HG03175 (cell line): ENCODE measurements at regions not wholly inside any gene's neighbourhood (a gene's known extent, or its start where the extent isn't known, plus 50 kb on each side); places are given as distances from the start of the nearest gene placed in this dataset.

ENCODE experiments used
- ATAC-seq: cut with Tn5 transposase; IDR thresholded peaks from one replicate; pipeline ENCODE4 v1.9.1; 2021; ENCODE audit warnings: mild to moderate bottlenecking, moderate library complexity; ENCODE audit not compliant: unreplicated experiment

- no peak for ATAC-seq
Observed at GRCh38 chr10:64463406-64463805, 942.2 kb downstream of the REEP3 start.

DNA sequence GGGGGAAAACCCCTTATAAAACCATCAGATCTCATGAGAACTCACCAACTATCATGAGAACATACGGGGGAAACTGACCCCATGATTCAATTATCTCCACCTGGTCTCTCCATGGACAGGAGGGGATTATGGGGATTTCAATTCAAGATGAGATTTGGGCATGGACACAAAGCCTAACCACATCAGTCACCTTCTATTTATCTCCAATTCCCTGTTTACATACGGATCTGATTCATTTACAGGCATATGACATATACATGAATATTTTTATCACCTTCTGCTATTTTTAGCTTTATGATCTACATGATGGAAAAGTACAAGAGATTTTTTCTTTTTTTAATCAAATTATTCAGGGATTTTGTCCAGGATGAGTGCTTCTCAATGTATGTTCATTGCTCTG lies 944.5 kb downstream of the REEP3 start:
- ATAC-seq = no peak

DNA sequence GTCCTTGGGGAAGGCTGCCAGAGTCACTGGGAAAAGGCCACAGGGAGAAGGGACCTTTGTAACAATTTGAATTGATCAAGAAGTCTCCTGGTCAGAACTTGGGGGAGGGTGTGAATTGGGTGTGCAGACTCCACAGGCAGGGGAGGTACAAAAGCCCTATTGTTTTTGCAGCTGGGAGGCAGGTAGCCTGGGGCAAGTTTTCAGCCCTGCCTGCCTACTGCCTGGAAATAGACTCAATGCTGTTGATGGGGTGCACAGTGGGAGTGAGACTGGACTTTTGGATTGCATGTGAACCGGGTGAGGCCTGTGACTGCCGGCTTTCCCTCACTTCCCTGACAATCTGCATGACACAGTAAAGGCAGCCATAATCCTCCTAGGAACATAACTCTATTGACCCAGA lies 947.0 kb downstream of the REEP3 start:
- no peak for ATAC-seq

- no peak for ATAC-seq
Observed at GRCh38 chr10:64476506-64476905, 955.3 kb downstream of the REEP3 start.

- ATAC-seq = no peak
Observed at GRCh38 chr10:64477791-64478190, 956.6 kb downstream of the REEP3 start.

DNA sequence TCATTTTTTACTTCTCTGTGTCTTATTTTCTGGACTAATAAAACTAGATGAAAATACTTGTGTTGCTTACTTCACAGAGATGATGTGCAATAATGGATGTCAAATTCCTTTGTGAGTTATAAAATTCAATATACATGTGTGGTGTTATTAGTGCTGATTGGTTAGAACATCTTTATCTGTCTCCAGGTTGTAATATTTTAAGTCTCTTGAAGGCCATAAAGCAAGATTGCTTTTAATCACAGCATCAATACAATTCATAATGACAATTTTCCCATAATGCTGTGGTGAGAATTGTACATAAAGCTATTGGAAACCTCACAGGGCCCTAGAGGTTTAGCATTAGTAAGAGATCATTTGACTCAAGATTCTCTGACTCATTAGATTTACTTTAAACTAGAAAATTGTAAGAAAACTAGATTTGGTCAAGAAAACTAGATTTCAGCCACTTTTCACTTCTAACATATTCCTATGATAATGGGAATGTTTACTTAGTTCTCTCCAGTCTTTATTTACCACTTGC lies 963.7 kb downstream of the REEP3 start:
- no peak for ATAC-seq

- no peak for ATAC-seq
Observed at GRCh38 chr10:64486149-64486548, 964.9 kb downstream of the REEP3 start.

DNA sequence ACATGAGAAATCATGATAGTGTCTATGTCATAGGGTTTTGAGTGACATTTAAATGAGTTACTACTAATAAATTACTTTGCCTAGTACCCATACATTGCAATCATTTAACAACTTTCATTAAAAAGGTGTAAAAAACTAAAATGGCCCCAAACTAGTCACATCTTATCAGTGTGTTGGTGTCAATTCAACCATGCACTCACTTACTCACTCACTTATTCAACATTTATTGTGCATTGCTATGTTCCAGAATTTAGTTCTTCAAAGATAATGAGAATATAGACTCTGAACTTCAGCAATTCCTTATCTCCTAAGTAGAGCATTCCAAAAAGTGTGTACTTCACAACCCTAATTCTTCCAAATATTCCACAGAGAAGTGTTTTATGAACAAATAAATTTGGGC lies 965.7 kb downstream of the REEP3 start:
- no peak for ATAC-seq

DNA sequence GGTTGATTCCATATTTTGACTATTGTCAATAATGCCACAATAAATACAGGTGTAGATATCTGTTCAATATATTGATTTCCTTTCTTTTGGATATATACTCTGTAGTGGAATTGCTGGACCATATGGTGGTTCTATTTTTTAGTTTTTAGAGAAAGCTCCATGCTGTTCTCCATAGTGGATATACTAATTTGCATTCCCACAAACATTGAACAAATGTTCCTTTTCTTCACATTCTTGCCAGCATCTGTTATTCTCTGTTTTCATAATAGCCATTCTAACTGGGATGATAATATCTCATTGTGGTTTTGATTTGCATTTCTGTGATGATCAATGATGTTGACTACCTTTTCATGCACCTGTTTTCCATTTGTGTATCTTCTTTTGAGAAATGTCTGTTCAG lies 973.7 kb downstream of the REEP3 start:
- ATAC-seq = no peak

DNA sequence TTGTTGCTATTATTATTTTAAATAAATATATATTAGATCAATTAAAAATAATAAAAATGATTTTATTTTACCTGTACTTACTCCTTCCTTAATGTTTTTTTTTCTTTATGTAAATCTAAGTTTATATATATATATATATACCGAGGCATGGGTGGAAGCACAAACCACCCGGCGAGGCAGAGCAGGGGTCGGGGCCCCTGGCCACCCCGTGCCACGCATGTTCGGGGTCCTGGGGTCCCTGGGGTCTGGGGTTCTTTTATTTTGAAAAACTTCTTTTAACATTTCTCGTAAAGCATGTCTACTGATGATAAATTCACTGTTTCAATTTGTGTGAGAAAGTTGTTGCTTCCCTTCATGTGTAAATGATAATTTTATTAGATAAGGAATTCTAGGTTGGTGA lies 976.1 kb downstream of the REEP3 start:
- ATAC-seq = no peak

- ATAC-seq = no peak
Observed at GRCh38 chr10:64501807-64502206, 980.6 kb downstream of the REEP3 start.

DNA sequence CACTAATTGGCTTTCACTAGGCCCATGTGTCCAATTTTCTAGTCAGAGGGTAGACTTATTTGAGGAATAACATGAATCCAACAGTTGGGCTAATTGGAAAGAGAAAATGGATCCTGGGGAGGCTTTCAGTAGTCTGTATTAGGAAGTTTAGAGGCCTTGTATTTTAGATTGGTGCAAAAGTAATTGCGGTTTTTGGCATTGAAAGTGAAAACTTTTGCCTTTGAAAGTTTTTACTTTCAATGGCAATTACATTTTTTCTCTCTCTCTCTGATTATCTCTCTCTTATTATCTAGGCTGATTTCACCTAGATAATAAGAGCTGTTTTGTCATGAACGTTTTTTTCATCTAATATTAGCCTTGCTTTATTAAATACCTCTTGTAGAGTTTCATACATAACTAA lies 981.7 kb downstream of the REEP3 start:
- ATAC-seq = no peak

DNA sequence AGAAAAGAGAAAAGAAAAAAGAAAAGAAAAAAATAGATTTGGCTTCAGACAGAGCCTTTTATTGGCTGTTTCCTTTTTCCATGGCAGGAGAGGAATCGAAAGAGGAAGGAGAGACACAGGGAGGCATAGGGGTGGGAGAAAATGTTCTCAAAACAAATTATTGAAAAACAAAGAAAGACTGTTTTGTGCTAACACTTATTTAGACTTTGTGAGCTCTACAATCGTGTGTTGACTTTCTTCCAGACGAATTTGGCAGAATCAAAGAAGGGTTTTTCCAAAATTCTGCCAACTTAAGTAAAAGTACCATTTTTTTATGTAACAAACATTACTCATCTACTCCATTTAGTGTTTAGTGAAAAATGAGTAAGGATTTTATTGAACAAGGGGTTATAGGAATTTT lies 982.2 kb downstream of the REEP3 start:
- ATAC-seq = no peak

DNA sequence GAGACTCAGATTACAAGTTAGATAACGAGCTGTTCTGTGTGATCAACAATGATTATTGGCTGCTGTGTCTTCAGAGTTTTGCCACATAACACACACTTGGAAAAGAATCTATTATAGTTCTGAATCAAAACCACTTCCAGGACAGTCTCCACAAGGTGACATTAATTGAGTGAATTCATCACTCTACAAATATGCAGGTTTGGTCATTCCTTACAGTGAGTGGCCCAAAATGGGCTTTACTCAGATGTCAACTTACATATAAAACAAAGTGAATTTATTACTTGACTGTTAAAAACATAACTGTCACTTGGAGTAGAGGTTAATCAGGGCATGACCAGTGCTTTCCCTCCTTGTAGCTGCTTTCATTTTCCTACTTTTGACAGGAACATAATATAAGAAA lies 984.3 kb downstream of the REEP3 start:
- ATAC-seq = no peak

DNA sequence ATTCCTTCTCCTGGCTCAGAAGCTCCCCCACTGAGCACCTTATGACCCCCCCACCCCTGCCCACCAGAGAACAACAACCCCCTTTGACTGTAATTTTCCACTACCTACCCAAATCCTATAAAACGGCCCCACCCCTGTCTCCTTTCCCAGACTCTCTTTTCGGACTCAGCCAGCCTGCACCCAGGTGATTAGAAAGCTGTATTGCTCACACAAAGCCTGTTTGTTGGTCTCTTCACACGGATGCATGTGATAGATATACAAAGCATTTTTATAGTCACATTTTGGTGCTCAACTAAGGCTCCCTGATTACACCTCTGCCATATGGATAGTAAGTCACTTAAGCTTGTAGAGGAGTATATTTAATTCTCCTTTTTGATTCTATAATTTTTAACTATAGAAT lies 985.8 kb downstream of the REEP3 start:
- ATAC-seq = no peak

GRCh38 chr10:64507651-64508028 lies 986.4 kb downstream of the REEP3 start:
- ATAC-seq = no peak

- no peak for ATAC-seq
Observed at GRCh38 chr10:64508029-64508661, 986.9 kb downstream of the REEP3 start.

DNA sequence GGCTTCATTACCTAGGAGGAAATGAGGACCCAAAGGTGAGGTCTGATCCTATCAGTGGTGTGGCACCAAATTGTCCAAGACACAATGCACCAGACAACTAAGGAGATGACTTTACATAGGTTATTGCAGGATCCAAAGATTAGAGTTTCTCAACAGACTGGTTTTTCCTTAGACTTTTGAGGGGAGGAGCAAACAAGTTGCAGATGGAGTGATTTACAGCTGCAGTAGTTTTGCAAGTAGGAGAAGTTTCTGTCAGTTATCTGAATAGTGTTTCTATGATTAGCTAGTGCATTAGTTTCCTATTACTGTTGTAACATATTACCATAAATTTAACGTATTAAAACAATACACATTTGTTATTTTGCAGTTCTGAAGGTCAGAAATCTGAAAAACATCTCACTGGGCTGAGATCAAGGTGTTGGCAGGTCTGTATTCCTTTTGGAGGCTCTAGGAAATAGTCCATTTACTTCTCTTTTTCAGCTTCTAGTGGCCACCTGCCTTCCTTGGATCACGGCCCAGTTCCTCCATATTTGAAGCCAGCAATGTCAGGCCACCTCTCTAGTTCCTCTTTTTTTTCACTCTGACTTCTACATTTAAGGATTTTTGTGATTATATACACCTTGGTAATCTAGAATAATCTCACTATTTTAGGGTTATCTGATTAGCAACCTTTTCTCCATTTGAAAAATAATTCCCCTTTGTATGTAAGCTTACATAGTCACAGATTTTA lies 994.9 kb downstream of the REEP3 start:
- no peak for ATAC-seq

DNA sequence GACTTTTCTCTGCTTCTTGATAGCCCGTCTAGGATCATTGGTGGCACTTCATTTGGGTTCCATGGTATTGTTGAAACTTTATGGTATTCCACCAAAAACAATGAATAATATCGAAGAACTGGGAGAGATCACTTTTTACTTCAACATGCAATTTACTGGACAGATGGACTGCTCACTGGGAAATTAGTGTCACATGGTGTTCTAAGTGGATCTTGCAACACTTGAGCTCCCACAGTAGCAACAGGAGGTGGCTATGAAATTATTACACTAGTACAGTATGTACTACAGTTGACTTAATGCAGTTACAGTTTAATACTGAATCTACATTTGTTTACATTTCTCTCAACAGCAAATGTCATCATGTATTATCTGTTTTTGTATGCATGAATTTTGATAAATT lies 997.3 kb downstream of the REEP3 start:
- ATAC-seq = no peak

- ATAC-seq = no peak
Observed at GRCh38 chr10:64519427-64519826, 998.2 kb downstream of the REEP3 start.

DNA sequence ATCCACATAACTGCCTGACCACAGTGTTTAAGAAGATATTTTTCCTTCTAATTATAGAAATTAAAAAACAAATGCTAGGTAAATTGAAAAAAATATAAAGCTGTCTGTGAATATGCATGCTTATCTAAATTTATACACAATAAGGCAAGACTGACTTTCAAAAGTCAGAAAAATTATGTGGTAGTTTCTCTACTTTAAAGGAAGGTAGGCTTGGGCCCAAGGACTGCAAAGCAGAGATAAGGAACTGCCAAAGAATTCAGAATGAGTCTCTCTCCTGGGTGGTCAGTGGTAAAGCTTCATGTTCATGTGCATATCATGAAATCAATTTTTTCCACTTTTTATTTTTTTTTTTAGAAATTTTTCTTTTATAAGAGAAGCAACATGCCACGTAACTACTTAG lies 998.6 kb downstream of the REEP3 start:
- ATAC-seq = no peak

DNA sequence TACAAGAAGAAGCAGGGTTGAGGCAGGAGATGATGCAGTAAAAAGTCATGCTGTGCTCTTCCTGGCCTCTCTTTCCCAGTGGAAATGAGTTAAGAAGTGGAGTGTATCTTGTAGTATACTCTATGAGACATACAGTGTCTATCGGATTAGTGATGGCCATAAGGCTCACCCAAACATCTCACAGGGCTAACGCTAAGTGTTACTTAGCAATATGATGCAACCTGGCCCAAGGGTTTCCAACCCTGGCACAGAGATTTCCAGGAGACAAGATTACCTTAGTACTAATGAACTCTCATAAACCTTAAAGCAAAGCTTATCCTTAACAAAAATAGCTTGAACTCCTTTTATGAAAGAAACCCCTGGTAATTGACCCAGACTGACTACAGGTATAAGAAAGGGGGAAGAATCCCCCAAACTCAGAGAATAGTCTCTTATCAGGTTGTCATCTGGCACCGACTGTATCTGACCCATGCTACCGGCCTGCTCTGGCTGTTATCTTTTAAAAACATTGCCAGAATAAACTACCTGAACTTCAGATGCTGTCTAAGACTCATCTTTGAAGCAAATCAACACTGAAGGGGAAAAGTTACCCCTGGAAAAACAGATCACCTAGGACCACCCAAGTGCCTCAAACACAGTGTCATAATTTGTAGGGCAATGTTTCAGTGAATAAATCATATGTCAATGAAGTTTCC lies 1002.0 kb downstream of the REEP3 start:
- ATAC-seq = no peak
